Right cardiac atrium (tissue), 5 donors: ENCODE measurements at regions not wholly inside any gene's neighbourhood (a gene's known extent, or its start where the extent isn't known, plus 50 kb on each side); places are given as distances from the start of the nearest gene placed in this dataset.

Source experiments
- ATAC-seq, 2 donors: fragments of 200-7000 bp; cut with Tn5 transposase; one replicate each; pipeline versions ENCODE4 v1.8.0 to v1.9.1; 2020; ENCODE audit warnings: moderate library complexity in 2 of 2, mild to moderate bottlenecking in 1 of 2
- DNase-seq, 3 donors: peaks; one replicate each; pipeline ENCODE4 v3.0.0-alpha.2; 2020
- H3K27ac ChIP-seq: one replicate; pipeline ENCODE4 v1.5.1; 2013; ENCODE audit warnings: mild to moderate bottlenecking, low read length, control low read depth, moderate library complexity
- H3K27me3 ChIP-seq: one replicate; pipeline ENCODE4 v1.6.1; 2013; ENCODE audit not compliant: control insufficient read depth, insufficient read depth
- H3K4me1 ChIP-seq: one replicate; pipeline ENCODE4 v1.6.1; 2013; ENCODE audit warnings: low read length; ENCODE audit not compliant: control insufficient read depth, insufficient read depth
- H3K4me3 ChIP-seq: one replicate; pipeline ENCODE4 v1.5.1; 2013; ENCODE audit warnings: low read length, control low read depth
- H3K9me3 ChIP-seq: one replicate; pipeline ENCODE4 v1.6.1; 2013; ENCODE audit warnings: low read length; ENCODE audit not compliant: control insufficient read depth
- WGBS: extraction: QIAGEN DNeasy Blood & Tissue Kit; methylation state at CpG from one replicate; pipeline ENCODE4 v1.1.7; 2013; 5-methylcytosine and 5-hydroxymethylcytosine counted together
- intact Hi-C, 4 donors: fragments of 100-400 bp; cut with DNase I; formaldehyde crosslinking; loops; one replicate each; pipeline versions ENCODE4 v1.11.0 to v1.14.0; 2022 to 2023
- donor health status: healthy with polysubstance abuse.
- donor health status: DM: no; HTN: yes; CAD: no.
- donor health status: DM: no; HTN: no; CAD: no.
- donor health status: DM: no; HTN: yes; CAD: no; lungs with severe emphysema.
- donor health status: DM: yes; HTN: yes; CAD: no.

- Histone ChIP-seq H3K27me3 (no peaks in the 10 kb centered on the region), H3K27ac (no peak overlapping the region), H3K4me3 (no peak overlapping the region), H3K9me3 (no peaks in the 10 kb centered on the region), H3K4me1 (no peaks in the 10 kb centered on the region)
- WGBS: 77% methylated on average over 4 of the region's 4 CpGs
- DNase-seq (no peak), ATAC-seq (no peak)
- intact Hi-C loops: no loop called here
Observed at GRCh38 chr4:33381816-33382215, 2661.6 kb downstream of the PCDH7 start.

GRCh38 chr4:33386764-33387163, 2666.6 kb downstream of the PCDH7 start:
- H3K4me3 ChIP-seq: no peak overlapping the region
- no peaks in the 10 kb centered on the region for H3K9me3 ChIP-seq
- intact Hi-C loops: no loop called here
- DNase-seq (no peak), ATAC-seq (no peak)
- no peak overlapping the region for H3K27ac ChIP-seq
- no peaks in the 10 kb centered on the region for H3K4me1 ChIP-seq
- no peaks in the 10 kb centered on the region for H3K27me3 ChIP-seq

- H3K4me1 ChIP-seq: no peaks in the 10 kb centered on the region
- intact Hi-C loops: no loop called here
- H3K27me3 ChIP-seq: no peaks in the 10 kb centered on the region
- 71% methylated on average over 3 of the region's 3 CpGs for WGBS
- no peak overlapping the region for H3K27ac ChIP-seq
- DNase-seq: no peak
- ATAC-seq: no peak
- H3K4me3 ChIP-seq: no peak overlapping the region
- H3K9me3 ChIP-seq: no peaks in the 10 kb centered on the region
Observed at GRCh38 chr4:33390976-33391375, 2670.8 kb downstream of the PCDH7 start.

- Histone ChIP-seq H3K27me3 (no peaks in the 10 kb centered on the region), H3K4me1 (no peaks in the 10 kb centered on the region), H3K9me3 (no peaks in the 10 kb centered on the region), H3K4me3 (no peak overlapping the region), H3K27ac (no peak overlapping the region)
- DNase-seq (no peak), ATAC-seq (no peak)
- intact Hi-C loops: no loop called here
Observed at GRCh38 chr4:33395731-33396485, 2675.7 kb downstream of the PCDH7 start.

DNA sequence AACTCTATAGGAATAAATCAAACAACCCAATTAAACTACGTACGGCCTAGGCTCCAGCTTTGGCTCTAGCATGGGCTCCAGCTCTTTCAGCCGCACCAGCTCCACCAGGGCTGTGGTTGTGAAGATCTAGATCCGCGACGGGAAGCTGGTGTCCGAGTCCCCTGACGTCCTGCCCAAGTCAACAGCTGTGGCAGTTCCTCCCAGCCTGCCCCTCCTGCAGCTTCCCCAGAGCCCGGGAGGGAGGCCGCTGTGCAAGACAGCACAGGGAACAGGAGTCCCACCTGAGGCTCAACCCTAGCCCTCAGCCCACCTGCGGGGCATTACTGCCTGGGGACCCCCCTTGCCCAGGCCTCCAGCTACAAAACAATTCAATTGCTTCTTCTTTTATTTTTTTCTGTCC, 2680.3 kb downstream of the PCDH7 start:
- Histone ChIP-seq H3K9me3 (no peaks in the 10 kb centered on the region), H3K27me3 (no peaks in the 10 kb centered on the region), H3K4me3 (no peak overlapping the region), H3K4me1 (no peaks in the 10 kb centered on the region), H3K27ac (no peak overlapping the region)
- ATAC-seq (peak in 1 of 2 donors; percentile 25), DNase-seq (no peak)
- WGBS: 94% methylated on average over 11 of the region's 11 CpGs
- intact Hi-C loops: no loop called here

GRCh38 chr4:33407496-33407895, 2687.3 kb downstream of the PCDH7 start:
- no peak for ATAC-seq
- Histone ChIP-seq H3K27me3 (no peaks in the 10 kb centered on the region), H3K4me3 (no peak overlapping the region), H3K4me1 (no peaks in the 10 kb centered on the region), H3K27ac (no peak overlapping the region), H3K9me3 (no peaks in the 10 kb centered on the region)
- 82% methylated on average over 2 of the region's 2 CpGs for WGBS
- DNase-seq: no peak
- intact Hi-C loops: no loop called here

GRCh38 chr4:33411182-33411581, 2691.0 kb downstream of the PCDH7 start:
- no peaks in the 10 kb centered on the region for H3K27me3 ChIP-seq
- H3K4me3 ChIP-seq: no peak overlapping the region
- intact Hi-C loops: no loop called here
- ATAC-seq (no peak), DNase-seq (no peak)
- 84% methylated on average over 1 of the region's 1 CpG for WGBS
- no peaks in the 10 kb centered on the region for H3K4me1 ChIP-seq
- no peak overlapping the region for H3K27ac ChIP-seq
- no peaks in the 10 kb centered on the region for H3K9me3 ChIP-seq

DNA sequence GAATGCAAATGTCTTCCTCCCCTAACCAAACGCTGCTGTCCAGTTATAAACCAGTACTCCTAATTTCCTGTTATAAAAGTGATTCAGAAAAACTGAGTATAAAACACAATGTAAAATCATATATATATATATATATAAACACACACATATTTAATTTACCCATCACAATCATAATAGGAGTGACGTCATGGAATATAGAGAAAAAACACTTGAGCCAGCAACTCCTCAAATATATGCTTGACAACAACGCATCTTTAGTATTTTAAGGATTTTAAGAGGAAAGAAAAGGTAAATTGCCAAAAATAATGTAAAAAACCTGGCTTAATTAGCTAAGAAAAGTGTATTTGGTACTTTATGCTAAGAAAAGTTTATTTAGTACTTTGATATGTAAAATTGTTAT, 2701.7 kb downstream of the PCDH7 start:
- no peaks in the 10 kb centered on the region for H3K27me3 ChIP-seq
- no peaks in the 10 kb centered on the region for H3K4me1 ChIP-seq
- no peak for ATAC-seq
- H3K4me3 ChIP-seq: no peak overlapping the region
- H3K9me3 ChIP-seq: no peaks in the 10 kb centered on the region
- WGBS: 89% methylated on average over 3 of the region's 3 CpGs
- H3K27ac ChIP-seq: no peak overlapping the region
- DNase-seq: no peak
- intact Hi-C loops: no loop called here

DNA sequence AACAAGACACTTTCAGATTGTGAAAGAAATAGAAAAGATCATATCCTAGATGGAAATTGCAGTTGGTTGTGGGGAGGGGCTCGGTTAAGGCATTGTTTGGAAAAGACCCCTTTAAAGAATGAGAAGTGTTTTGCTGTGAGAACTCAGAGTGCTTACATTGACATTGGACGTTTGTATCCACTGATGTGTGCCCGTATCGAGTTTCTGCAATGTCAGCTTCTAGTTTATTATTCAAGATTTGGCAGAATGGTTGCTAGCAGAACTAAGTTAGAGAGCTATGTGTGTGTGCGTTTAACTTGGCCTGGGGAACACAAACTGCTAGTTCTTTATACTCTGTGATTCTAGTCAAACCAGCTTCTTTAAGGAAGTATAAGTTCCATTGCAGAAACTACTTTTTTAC, 2702.5 kb downstream of the PCDH7 start:
- 60% methylated on average over 5 of the region's 5 CpGs for WGBS
- no peaks in the 10 kb centered on the region for H3K9me3 ChIP-seq
- no peak for DNase-seq
- no peaks in the 10 kb centered on the region for H3K27me3 ChIP-seq
- no peak overlapping the region for H3K4me3 ChIP-seq
- no peak overlapping the region for H3K27ac ChIP-seq
- no peaks in the 10 kb centered on the region for H3K4me1 ChIP-seq
- intact Hi-C loops: no loop called here
- no peak for ATAC-seq

DNA sequence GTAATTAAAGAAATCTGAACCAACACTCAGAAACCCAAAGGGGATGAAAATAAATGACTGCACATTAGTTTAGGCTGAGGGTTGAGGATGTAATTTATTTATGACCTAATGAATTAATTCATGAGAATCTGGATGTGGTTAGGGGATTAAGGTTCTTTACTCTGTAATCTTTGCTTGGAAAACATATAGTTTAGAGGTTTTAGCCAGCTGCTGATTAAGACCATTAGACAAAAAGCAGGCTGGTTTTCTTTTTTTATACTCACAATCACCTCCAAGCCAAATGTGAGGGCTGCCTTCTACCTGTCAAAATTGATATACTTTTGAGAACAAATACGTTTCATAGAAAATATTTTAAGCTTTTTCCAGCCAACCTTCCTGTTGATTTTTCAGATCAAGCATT, 2705.8 kb downstream of the PCDH7 start:
- H3K4me3 ChIP-seq: no peak overlapping the region
- H3K27ac ChIP-seq: no peak overlapping the region
- H3K27me3 ChIP-seq: no peaks in the 10 kb centered on the region
- intact Hi-C loops: no loop called here
- no peaks in the 10 kb centered on the region for H3K4me1 ChIP-seq
- ATAC-seq (no peak), DNase-seq (no peak)
- WGBS: 50% methylated on average over 1 of the region's 1 CpG
- H3K9me3 ChIP-seq: no peaks in the 10 kb centered on the region

DNA sequence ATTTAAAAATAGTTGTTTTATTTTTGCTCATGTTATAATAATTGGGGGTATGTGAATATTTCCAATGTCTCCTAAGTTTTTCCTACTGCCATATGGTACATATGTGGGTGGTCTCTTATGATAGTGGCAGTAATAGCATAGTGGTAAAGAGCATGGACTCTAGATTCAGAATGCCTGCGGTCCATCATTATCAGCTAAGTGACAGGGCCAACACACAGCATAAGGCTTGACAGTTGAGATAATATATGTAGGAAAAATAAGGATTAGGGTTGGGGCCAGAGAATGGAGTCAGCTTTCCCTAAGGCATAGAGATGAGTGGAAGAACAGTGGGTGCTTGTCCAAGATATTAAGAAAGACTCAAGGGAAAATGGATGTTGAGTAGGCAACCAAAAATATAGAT, 2707.5 kb downstream of the PCDH7 start:
- DNase-seq (no peak), ATAC-seq (no peak)
- Histone ChIP-seq H3K27ac (no peak overlapping the region), H3K4me1 (no peaks in the 10 kb centered on the region), H3K27me3 (no peaks in the 10 kb centered on the region), H3K9me3 (no peaks in the 10 kb centered on the region), H3K4me3 (no peak overlapping the region)
- WGBS: 30% methylated on average over 1 of the region's 1 CpG
- intact Hi-C loops: no loop called here

- Histone ChIP-seq H3K9me3 (no peaks in the 10 kb centered on the region), H3K4me3 (no peak overlapping the region), H3K27me3 (no peaks in the 10 kb centered on the region), H3K27ac (no peak overlapping the region), H3K4me1 (no peaks in the 10 kb centered on the region)
- DNase-seq (no peak), ATAC-seq (no peak)
- intact Hi-C loops: no loop called here
- 86% methylated on average over 4 of the region's 4 CpGs for WGBS
Observed at GRCh38 chr4:33429971-33430370, 2709.8 kb downstream of the PCDH7 start.
